OCI-LY1 (cell line): ENCODE measurements at regions not wholly inside any gene's neighbourhood (a gene's known extent, or its start where the extent isn't known, plus 50 kb on each side); places are given as distances from the start of the nearest gene placed in this dataset.

Experiments used
- H2AFZ ChIP-seq: fragments of 200-600 bp; sonication (generic), shearing (Covaris generic); 2 replicates; pipeline ENCODE4 v1.6.0; 2014; ENCODE audit warnings: antibody characterized with exemption, mild to moderate bottlenecking, low read length
- H3F3A ChIP-seq: fragments of 200-600 bp; sonication (generic), shearing (Covaris generic); 2 replicates; pipeline ENCODE4 v1.6.0; 2014; ENCODE audit warnings: mild to moderate bottlenecking, antibody characterized with exemption, low read length, moderate library complexity; ENCODE audit not compliant: insufficient read depth
- H3K27ac ChIP-seq: fragments of 200-600 bp; sonication (generic); 2 replicates; pipeline ENCODE4 v1.5.1; 2014; ENCODE audit warnings: low read length, mixed run types, mild to moderate bottlenecking, low read depth; ENCODE audit not compliant: poor library complexity, severe bottlenecking
- H3K27me3 ChIP-seq: fragments of 200-600 bp; sonication (generic); 2 replicates; pipeline ENCODE4 v1.6.0; 2014; ENCODE audit warnings: antibody characterized with exemption, mild to moderate bottlenecking, low read length, moderate library complexity; ENCODE audit not compliant: insufficient read depth
- H3K36me3 ChIP-seq: fragments of 200-600 bp; sonication (generic); 2 replicates; pipeline ENCODE4 v1.6.1; 2014; ENCODE audit warnings: mild to moderate bottlenecking, antibody characterized with exemption, low read length, moderate library complexity, mixed read lengths; ENCODE audit not compliant: insufficient read depth
- H3K4me1 ChIP-seq: fragments of 200-600 bp; sonication (generic); 2 replicates; pipeline ENCODE4 v1.5.1; 2014; ENCODE audit warnings: mild to moderate bottlenecking, low read length, moderate library complexity; ENCODE audit not compliant: insufficient read depth, severe bottlenecking
- H3K4me2 ChIP-seq: fragments of 200-600 bp; sonication (generic), shearing (Covaris generic); 2 replicates; pipeline ENCODE4 v1.6.1; 2014; ENCODE audit warnings: low read length
- H3K4me3 ChIP-seq: fragments of 200-600 bp; sonication (generic); 2 replicates; pipeline ENCODE4 v1.5.1; 2014; ENCODE audit warnings: low read length, low read depth, mild to moderate bottlenecking, mixed read lengths; ENCODE audit not compliant: poor library complexity, severe bottlenecking
- H3K79me2 ChIP-seq: fragments of 200-600 bp; shearing (Covaris generic); 2 replicates; pipeline ENCODE4 v1.6.1; 2016; ENCODE audit warnings: mixed run types, low read length, mixed read lengths; ENCODE audit not compliant: insufficient read depth
- H3K9ac ChIP-seq: fragments of 200-600 bp; sonication (generic), shearing (Covaris generic); 2 replicates; pipeline ENCODE4 v1.6.1; 2014; ENCODE audit warnings: mild to moderate bottlenecking, low read length, mixed read lengths
- H3K9me2 ChIP-seq: fragments of 200-600 bp; sonication (generic), shearing (Covaris generic); 2 replicates; pipeline ENCODE4 v1.6.1; 2014; ENCODE audit warnings: low read depth, mild to moderate bottlenecking, low read length, mixed read lengths
- H3K9me3 ChIP-seq: fragments of 200-600 bp; shearing (Covaris generic); 2 replicates; pipeline ENCODE4 v1.6.1; 2014; ENCODE audit warnings: low read length, mixed read lengths
- H4K20me1 ChIP-seq: fragments of 200-600 bp; sonication (generic), shearing (Covaris generic); 2 replicates; pipeline ENCODE4 v1.6.0; 2016; ENCODE audit warnings: mild to moderate bottlenecking, low read length; ENCODE audit not compliant: insufficient read depth
- CTCF ChIP-seq: fragments of 200-600 bp; sonication (generic), shearing (Covaris generic); IDR thresholded peaks from 2 replicates; pipeline ENCODE4 v1.5.1; 2017; ENCODE audit warnings: mild to moderate bottlenecking, antibody characterized with exemption, low read length, moderate library complexity, mixed read lengths
- EZH2 ChIP-seq: fragments of 200-600 bp; sonication (generic), shearing (Covaris generic); IDR thresholded peaks from 2 replicates; pipeline ENCODE4 v1.8.0; 2017; ENCODE audit warnings: borderline replicate concordance, mixed run types, mild to moderate bottlenecking, antibody characterized with exemption, low read length, moderate library complexity, mixed read lengths

- no peak overlapping the region for H3K27ac ChIP-seq
- no peaks in the 10 kb centered on the region for H4K20me1 ChIP-seq
- no peak overlapping the region for H3K4me3 ChIP-seq
- H3K4me2 ChIP-seq = no peak overlapping the region
- no peak for TF ChIP-seq CTCF
- TF ChIP-seq EZH2 = no peak
- H3K9ac ChIP-seq = no peak overlapping the region
- H3K79me2 ChIP-seq = no peaks in the 10 kb centered on the region
- no peaks in the 10 kb centered on the region for H3K9me3 ChIP-seq
- no peaks in the 10 kb centered on the region for H3F3A ChIP-seq
- no peaks in the 10 kb centered on the region for H3K4me1 ChIP-seq
- H3K27me3 ChIP-seq = no peaks in the 10 kb centered on the region
- no peaks in the 10 kb centered on the region for H3K36me3 ChIP-seq
- no peaks in the 10 kb centered on the region for H3K9me2 ChIP-seq
- H2AFZ ChIP-seq = no peak overlapping the region
Measured at GRCh38 chr15:62360332-62361097, 195.4 kb upstream of the C2CD4B start.

- no peaks in the 10 kb centered on the region for H3K27me3 ChIP-seq
- H3K27ac ChIP-seq = no peak overlapping the region
- no peaks in the 10 kb centered on the region for H3K4me1 ChIP-seq
- no peaks in the 10 kb centered on the region for H3K36me3 ChIP-seq
- no peaks in the 10 kb centered on the region for H4K20me1 ChIP-seq
- no peaks in the 10 kb centered on the region for H3K79me2 ChIP-seq
- TF ChIP-seq EZH2 (no peak), CTCF (no peak)
- H3K9ac ChIP-seq = no peak overlapping the region
- no peaks in the 10 kb centered on the region for H3K9me2 ChIP-seq
- no peaks in the 10 kb centered on the region for H3F3A ChIP-seq
- H3K9me3 ChIP-seq = no peaks in the 10 kb centered on the region
- H3K4me2 ChIP-seq = no peak overlapping the region
- H3K4me3 ChIP-seq = no peak overlapping the region
- H2AFZ ChIP-seq = no peak overlapping the region
Measured at GRCh38 chr15:62362144-62362543, 197.1 kb upstream of the C2CD4B start.

DNA sequence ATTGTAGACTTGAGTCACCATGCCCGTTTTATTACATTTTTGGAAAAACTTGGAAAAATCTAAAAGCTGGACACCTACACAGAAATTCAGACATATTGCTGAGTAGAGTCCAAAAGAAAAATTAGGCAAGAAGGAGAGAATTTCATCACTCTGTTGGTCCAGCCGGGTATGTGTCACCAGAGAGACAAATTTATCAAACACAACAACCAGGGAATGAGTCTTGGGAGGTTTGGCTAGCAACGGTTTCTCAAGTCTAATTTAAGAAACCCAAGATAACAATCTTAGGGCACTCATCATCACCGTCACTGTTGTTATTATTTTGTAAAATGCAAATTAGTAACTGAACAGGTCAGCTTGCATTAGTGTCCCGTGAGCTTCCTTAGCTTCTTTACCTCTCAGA is 197.5 kb upstream of the C2CD4B start:
- TF ChIP-seq EZH2 = no peak
- TF ChIP-seq CTCF = no peak
- H4K20me1 ChIP-seq = no peaks in the 10 kb centered on the region
- H3K4me3 ChIP-seq = no peak overlapping the region
- no peak overlapping the region for H3K9ac ChIP-seq
- H3K27me3 ChIP-seq = no peaks in the 10 kb centered on the region
- H3K4me1 ChIP-seq = no peaks in the 10 kb centered on the region
- H3K36me3 ChIP-seq = no peaks in the 10 kb centered on the region
- no peaks in the 10 kb centered on the region for H3K79me2 ChIP-seq
- H3K27ac ChIP-seq = no peak overlapping the region
- H3K9me3 ChIP-seq = no peaks in the 10 kb centered on the region
- H2AFZ ChIP-seq = no peak overlapping the region
- no peak overlapping the region for H3K4me2 ChIP-seq
- H3K9me2 ChIP-seq = no peaks in the 10 kb centered on the region
- H3F3A ChIP-seq = no peaks in the 10 kb centered on the region
